ENCODE measurements at regions not wholly inside any gene's neighbourhood (a gene's known extent, or its start where the extent isn't known, plus 50 kb on each side); places are given as distances from the start of the nearest gene placed in this dataset.

- no peak for TF ChIP-seq CTCF (IDR thresholded peaks at IDR 0.05; ENCODE audit: insufficient read depth, low read length, poor library complexity, severe bottlenecking)
- no peak for TF ChIP-seq EZH2phosphoT487 (conservative IDR thresholded peaks at IDR 0.05; ENCODE audit: low read length)
These were observed 75.6 kb upstream of the GRXCR1 start for GRCh38 chr4:42816880-42817400.
